MM.1S (cell line): ENCODE measurements at regions not wholly inside any gene's neighbourhood (a gene's known extent, or its start where the extent isn't known, plus 50 kb on each side); places are given as distances from the start of the nearest gene placed in this dataset.

Experiments used
- DNase-seq: peaks from one replicate; pipeline ENCODE4 v3.0.0-alpha.2; 2015
- H2AFZ ChIP-seq: fragments of 300-600 bp; sonication (generic); 2 replicates; pipeline ENCODE4 v1.6.0; 2016; ENCODE audit warnings: antibody characterized with exemption, low read length
- H3F3A ChIP-seq: fragments of 300-600 bp; sonication (generic); 2 replicates; pipeline ENCODE4 v1.6.1; 2016; ENCODE audit warnings: mild to moderate bottlenecking, antibody characterized with exemption, low read length, moderate library complexity, mixed read lengths; ENCODE audit not compliant: insufficient read depth
- H3K27ac ChIP-seq: fragments of 300-600 bp; sonication (generic); 2 replicates; pipeline ENCODE4 v1.5.1; 2016; ENCODE audit warnings: mild to moderate bottlenecking, low read length
- H3K27me3 ChIP-seq: fragments of 300-600 bp; sonication (generic); replicated peaks from 2 replicates; pipeline ENCODE4 v1.6.0; 2016; ENCODE audit warnings: low read length; ENCODE audit not compliant: insufficient read depth
- H3K36me3 ChIP-seq: fragments of 300-600 bp; sonication (generic); replicated peaks from 2 replicates; pipeline ENCODE4 v1.6.1; 2016; ENCODE audit warnings: mild to moderate bottlenecking, low read length, mixed read lengths; ENCODE audit not compliant: insufficient read depth
- H3K4me1 ChIP-seq: fragments of 300-600 bp; sonication (generic); 2 replicates; pipeline ENCODE4 v1.6.1; 2016; ENCODE audit warnings: low read length, mixed read lengths
- H3K4me2 ChIP-seq: fragments of 300-600 bp; sonication (generic); 2 replicates; pipeline ENCODE4 v1.6.0; 2016; ENCODE audit warnings: low read depth, low read length
- H3K4me3 ChIP-seq: fragments of 300-600 bp; sonication (generic); 2 replicates; pipeline ENCODE4 v1.5.1; 2016; ENCODE audit warnings: low read length, mixed read lengths
- H3K79me2 ChIP-seq: fragments of 300-600 bp; sonication (generic); 2 replicates; pipeline ENCODE4 v1.6.1; 2016; ENCODE audit warnings: mixed run types, low read length, mixed read lengths
- H3K9ac ChIP-seq: fragments of 300-600 bp; sonication (generic); 2 replicates; pipeline ENCODE4 v1.6.1; 2016; ENCODE audit warnings: low read length, mixed read lengths
- H3K9me2 ChIP-seq: fragments of 300-600 bp; sonication (generic); replicated peaks from 2 replicates; pipeline ENCODE4 v1.6.1; 2016; ENCODE audit warnings: mild to moderate bottlenecking, low read length, mixed read lengths; ENCODE audit not compliant: insufficient read depth
- H3K9me3 ChIP-seq: fragments of 300-600 bp; sonication (generic); replicated peaks from 2 replicates; pipeline ENCODE4 v1.6.1; 2016; ENCODE audit warnings: mild to moderate bottlenecking, low read length, mixed read lengths; ENCODE audit not compliant: insufficient read depth
- H4K20me1 ChIP-seq: fragments of 300-600 bp; sonication (generic); 2 replicates; pipeline ENCODE4 v1.6.1; 2016; ENCODE audit warnings: mild to moderate bottlenecking, low read length, moderate library complexity, mixed read lengths; ENCODE audit not compliant: insufficient read depth
- CTCF ChIP-seq: fragments of 300-600 bp; sonication (generic); IDR thresholded peaks from 2 replicates; pipeline ENCODE4 v1.5.1; 2016; ENCODE audit warnings: antibody characterized with exemption, low read length, mixed read lengths
- EZH2 ChIP-seq: fragments of 300-600 bp; sonication (generic); optimal IDR thresholded peaks from 2 replicates; pipeline ENCODE3; 2017; ENCODE audit warnings: low read depth, mild to moderate bottlenecking, antibody characterized with exemption, low read length, mixed read lengths
- EZH2phosphoT487 ChIP-seq: fragments of 300-600 bp; sonication (generic); IDR thresholded peaks from 2 replicates; pipeline ENCODE4 v1.6.1; 2018; ENCODE audit warnings: antibody characterized with exemption, low read length

DNA sequence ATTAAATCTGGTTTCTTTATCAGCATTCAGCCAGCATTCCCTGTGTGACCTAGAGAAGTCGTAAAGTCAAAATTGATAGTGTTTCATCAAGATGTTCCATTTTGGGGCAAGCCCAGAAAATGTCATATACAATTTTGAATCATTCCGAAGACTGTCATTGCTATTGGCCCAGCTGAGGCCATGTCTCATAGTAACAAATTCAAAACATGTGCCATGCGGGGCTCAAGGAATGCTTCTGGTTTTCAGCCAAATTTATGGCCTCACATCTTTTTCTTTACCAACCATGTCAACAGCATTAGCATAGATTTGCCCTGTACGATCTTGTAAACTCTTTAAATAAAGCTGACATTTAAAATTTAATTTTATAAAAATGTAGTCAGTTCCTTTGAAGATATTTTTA is 314.7 kb downstream of the PAX1 start:
- no peaks in the 10 kb centered on the region for H3K9me2 ChIP-seq
- H3F3A ChIP-seq: no peaks in the 10 kb centered on the region
- H3K27me3 ChIP-seq: no peaks in the 10 kb centered on the region
- H3K4me1 ChIP-seq: no peaks in the 10 kb centered on the region
- no peak for DNase-seq
- no peak overlapping the region for H3K4me3 ChIP-seq
- no peak overlapping the region for H3K9ac ChIP-seq
- H3K9me3 ChIP-seq: no peaks in the 10 kb centered on the region
- no peaks in the 10 kb centered on the region for H3K36me3 ChIP-seq
- TF ChIP-seq CTCF (no peak), EZH2phosphoT487 (no peak), EZH2 (no peak)
- H4K20me1 ChIP-seq: no peaks in the 10 kb centered on the region
- no peak overlapping the region for H2AFZ ChIP-seq
- H3K79me2 ChIP-seq: no peaks in the 10 kb centered on the region
- H3K4me2 ChIP-seq: no peak overlapping the region
- no peak overlapping the region for H3K27ac ChIP-seq

GRCh38 chr20:22008456-22008855 is 303.0 kb downstream of the PAX1 start:
- H3K4me1 ChIP-seq: no peaks in the 10 kb centered on the region
- no peaks in the 10 kb centered on the region for H3K27me3 ChIP-seq
- no peak overlapping the region for H3K4me2 ChIP-seq
- no peak overlapping the region for H3K9ac ChIP-seq
- no peak overlapping the region for H3K4me3 ChIP-seq
- H3F3A ChIP-seq: no peaks in the 10 kb centered on the region
- DNase-seq: no peak
- no peaks in the 10 kb centered on the region for H3K79me2 ChIP-seq
- H3K36me3 ChIP-seq: no peaks in the 10 kb centered on the region
- H3K9me3 ChIP-seq: no peaks in the 10 kb centered on the region
- no peaks in the 10 kb centered on the region for H3K9me2 ChIP-seq
- H3K27ac ChIP-seq: no peak overlapping the region
- no peaks in the 10 kb centered on the region for H4K20me1 ChIP-seq
- TF ChIP-seq EZH2phosphoT487 (no peak), EZH2 (no peak), CTCF (no peak)
- no peak overlapping the region for H2AFZ ChIP-seq

DNA sequence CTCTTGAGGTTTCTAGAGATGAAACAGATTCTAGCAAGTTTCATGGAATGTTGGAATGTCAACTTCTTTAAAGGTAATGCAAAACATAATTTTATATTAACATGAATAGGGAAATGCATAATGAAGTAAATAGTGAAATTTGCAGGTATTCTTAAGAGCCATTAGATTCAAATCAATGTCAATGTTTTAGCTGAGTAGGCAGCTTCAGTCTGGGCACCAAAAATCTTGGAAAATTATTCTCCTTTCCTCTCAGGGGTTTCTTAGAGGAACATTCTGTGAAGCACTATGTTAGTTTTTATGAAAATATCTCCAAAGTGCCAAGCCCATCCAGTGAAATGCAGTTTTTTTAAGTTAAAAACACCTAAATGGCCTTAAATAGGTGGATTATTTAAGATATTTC is 300.8 kb downstream of the PAX1 start:
- Histone ChIP-seq H3K36me3 (no peaks in the 10 kb centered on the region), H3K79me2 (no peaks in the 10 kb centered on the region), H3K4me1 (no peaks in the 10 kb centered on the region), H2AFZ (no peak overlapping the region), H3K4me3 (no peak overlapping the region), H3K27me3 (no peaks in the 10 kb centered on the region), H3K9ac (no peak overlapping the region), H3K9me2 (no peaks in the 10 kb centered on the region), H3K27ac (no peak overlapping the region), H3K4me2 (no peak overlapping the region), H3K9me3 (no peaks in the 10 kb centered on the region), H4K20me1 (no peaks in the 10 kb centered on the region), H3F3A (no peaks in the 10 kb centered on the region)
- no peak for TF ChIP-seq EZH2
- no peak for TF ChIP-seq CTCF
- TF ChIP-seq EZH2phosphoT487: no peak
- DNase-seq: no peak
